Renal cortex interstitium (tissue), 11 donors: ENCODE measurements at regions not wholly inside any gene's neighbourhood (a gene's known extent, or its start where the extent isn't known, plus 50 kb on each side); places are given as distances from the start of the nearest gene placed in this dataset.

Experiments used
- DNase-seq, 11 donors: peaks; one replicate each; pipeline ENCODE4 v3.0.0-alpha.2; 2013; ENCODE audit warnings: low read depth in 9 of 11, low spot score in 4 of 11; ENCODE audit errors: extremely low read depth in 1 of 11

- no peak for DNase-seq
Measured at GRCh38 chr2:217192366-217192765, 332.5 kb upstream of the TNP1 start.

- DNase-seq, result no peak
Measured at GRCh38 chr2:217189747-217190146, 329.9 kb upstream of the TNP1 start.

- DNase-seq, result no peak
Measured at GRCh38 chr2:217189131-217189530, 329.3 kb upstream of the TNP1 start.

- DNase-seq, result no peak
Measured at GRCh38 chr2:217186668-217187159, 326.9 kb upstream of the TNP1 start.

- DNase-seq, result no peak
Measured at GRCh38 chr2:217186152-217186551, 326.3 kb upstream of the TNP1 start.

GRCh38 chr2:217185265-217185995 lies 325.6 kb upstream of the TNP1 start:
- no peak for DNase-seq

GRCh38 chr2:217184242-217184641 lies 324.4 kb upstream of the TNP1 start:
- no peak for DNase-seq

GRCh38 chr2:217183471-217183870 lies 323.6 kb upstream of the TNP1 start:
- DNase-seq, result no peak

GRCh38 chr2:217182926-217183325 lies 323.1 kb upstream of the TNP1 start:
- DNase-seq, result no peak

- DNase-seq, result no peak
Measured at GRCh38 chr2:217181512-217181911, 321.6 kb upstream of the TNP1 start.

- DNase-seq, result no peak
Measured at GRCh38 chr2:217179854-217180253, 320.0 kb upstream of the TNP1 start.

GRCh38 chr2:217178341-217178740 lies 318.5 kb upstream of the TNP1 start:
- no peak for DNase-seq

- no peak for DNase-seq
Measured at GRCh38 chr2:217177720-217178119, 317.9 kb upstream of the TNP1 start.

- no peak for DNase-seq
Measured at GRCh38 chr2:217171874-217172273, 312.0 kb upstream of the TNP1 start.

- no peak for DNase-seq
Measured at GRCh38 chr2:217168496-217168895, 308.6 kb upstream of the TNP1 start.

- DNase-seq, result no peak
Measured at GRCh38 chr2:217167531-217167930, 307.7 kb upstream of the TNP1 start.

GRCh38 chr2:217166241-217166850 lies 306.5 kb upstream of the TNP1 start:
- DNase-seq, result peak in 2 of 11 donors; percentile 15 to 22

GRCh38 chr2:217165547-217165946 lies 305.7 kb upstream of the TNP1 start:
- DNase-seq, result no peak

GRCh38 chr2:217163987-217164386 lies 304.1 kb upstream of the TNP1 start:
- DNase-seq, result no peak

GRCh38 chr2:217162533-217162932 lies 302.7 kb upstream of the TNP1 start:
- DNase-seq, result no peak
